Ramos (cell line): ENCODE measurements at regions not wholly inside any gene's neighbourhood (a gene's known extent, or its start where the extent isn't known, plus 50 kb on each side); places are given as distances from the start of the nearest gene placed in this dataset.
"Not testable (repeated sequence)": the region's sequence is repeated elsewhere in the genome, so short reads cannot be mapped to it uniquely, and the experiment has no call there.

Source experiments
- in situ Hi-C: fragments of 300-500 bp; cut with MboI; formaldehyde crosslinking; loops from one replicate; pipeline ENCODE4 v1.14.3; 2022; ENCODE audit warnings: low sequenced_read_pairs; ENCODE audit not compliant: unreplicated experiment

DNA sequence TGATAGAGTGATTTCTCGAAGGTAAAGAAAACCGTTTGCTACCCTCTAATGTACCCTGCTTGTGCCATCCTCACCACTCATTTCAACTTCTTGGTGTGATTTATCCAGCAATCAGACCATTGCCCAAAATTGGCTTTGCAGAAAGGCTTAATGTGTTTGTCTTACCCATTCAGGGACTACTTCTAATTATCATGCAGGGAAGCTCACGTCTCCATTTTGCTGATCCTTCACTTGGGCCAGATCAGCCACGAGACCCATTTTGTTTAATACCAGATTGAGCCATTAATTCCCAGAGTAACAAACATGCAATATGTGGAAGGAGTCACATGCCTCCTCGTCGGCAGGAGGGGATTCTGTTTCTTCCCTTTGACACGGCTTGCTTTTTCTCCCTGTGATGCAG is 51.1 kb upstream of the CRY1 start:
- in situ Hi-C loops: no loop called here

DNA sequence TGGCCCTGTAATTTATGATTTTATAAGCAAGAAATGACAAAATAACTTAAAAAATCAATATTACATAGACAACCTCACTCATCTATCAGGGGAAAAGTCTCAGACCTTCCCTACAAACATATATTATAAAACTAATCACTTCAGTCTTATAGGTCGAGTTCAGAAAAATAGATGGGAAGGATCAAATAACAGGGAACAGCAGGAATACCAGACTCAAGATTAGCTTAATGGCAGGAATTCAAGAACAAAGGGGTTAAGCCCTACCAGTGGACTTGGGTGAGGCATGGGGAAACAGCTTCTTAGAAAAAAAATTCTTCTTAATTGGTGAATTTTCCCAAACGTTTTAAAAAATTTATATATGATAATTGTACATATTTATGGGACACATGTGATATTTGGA is 51.6 kb upstream of the CRY1 start:
- in situ Hi-C loops: no loop called here

DNA sequence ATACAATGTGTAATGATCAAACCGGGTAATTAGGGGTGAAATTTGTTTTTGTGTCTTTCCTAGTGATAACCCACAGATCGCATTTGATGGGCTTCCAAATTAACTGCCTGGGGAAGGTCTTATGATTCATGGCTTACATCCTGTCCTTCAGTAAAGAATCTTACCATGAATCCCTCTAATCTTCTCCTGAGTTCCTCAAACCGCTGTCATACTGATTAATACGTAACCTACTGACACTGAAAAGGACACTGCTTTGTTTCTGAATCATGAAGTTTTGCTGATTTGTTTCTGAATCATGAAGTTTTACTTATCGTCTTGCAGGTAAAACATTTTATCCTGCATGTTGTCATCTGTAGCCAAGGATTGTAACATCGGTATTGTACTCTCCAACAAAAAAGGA is 52.0 kb upstream of the CRY1 start:
- in situ Hi-C loops: no loop called here

DNA sequence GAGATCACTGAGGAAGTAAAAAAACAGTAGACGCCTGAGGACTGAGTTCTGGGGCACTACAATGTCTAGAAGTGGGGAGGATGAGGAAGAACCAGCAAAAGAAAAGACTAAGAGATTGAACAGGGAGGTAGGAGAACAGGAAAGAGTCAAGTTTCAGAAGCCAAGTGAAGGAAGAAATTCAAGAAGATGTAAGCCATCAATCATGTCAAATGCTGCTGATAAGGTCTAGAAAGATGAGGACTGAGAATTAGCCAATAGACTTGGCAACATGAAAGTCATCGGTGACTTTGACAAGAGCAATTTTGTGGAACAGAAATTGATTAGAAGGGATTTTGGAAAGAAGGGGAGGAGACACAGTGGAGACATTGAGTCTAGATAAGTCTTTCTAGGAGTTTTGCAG is 54.8 kb upstream of the CRY1 start:
- in situ Hi-C loops: no loop called here

DNA sequence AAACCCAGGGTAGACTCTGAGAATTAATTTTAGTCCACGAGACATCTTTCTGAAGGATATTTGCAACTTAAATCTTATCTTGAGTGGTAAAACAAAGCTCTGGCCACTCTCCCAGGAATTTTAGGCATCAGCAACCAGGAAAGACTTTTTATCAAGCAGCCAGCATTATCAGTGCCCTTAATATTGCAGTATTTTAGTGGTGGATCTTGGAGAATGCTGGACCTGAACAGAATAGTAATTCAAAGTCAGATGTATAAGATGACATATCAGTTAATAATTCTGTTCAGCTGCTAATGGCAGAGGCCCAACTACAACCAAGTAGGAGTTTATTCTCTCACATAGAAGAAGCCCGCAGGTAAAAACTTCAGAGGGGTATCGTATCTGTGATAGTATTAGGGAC is 59.0 kb upstream of the CRY1 start:
- in situ Hi-C loops: no loop called here

DNA sequence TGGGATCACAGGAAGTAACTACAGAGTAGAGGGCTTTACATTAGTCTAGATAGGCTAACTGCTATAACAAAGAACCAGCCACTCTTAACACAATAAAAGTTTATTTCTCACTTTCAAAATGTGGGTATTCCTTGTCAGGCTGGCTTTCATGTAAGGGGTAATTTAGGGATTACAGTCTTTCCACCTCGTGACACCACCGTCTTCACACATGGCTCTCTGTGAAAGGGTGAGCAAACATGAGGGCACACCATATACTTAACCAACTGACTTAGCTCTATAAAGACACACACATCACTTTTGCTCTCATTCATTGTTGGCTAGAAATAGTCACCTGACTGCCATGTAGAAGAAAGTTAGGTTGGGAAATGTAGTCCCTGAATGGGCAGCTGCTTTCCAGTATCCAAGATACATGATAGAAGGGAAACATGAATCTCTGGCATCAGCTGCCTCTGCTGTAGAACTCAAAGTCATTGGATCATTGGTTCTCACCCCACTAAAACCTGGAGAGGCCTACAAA is 66.1 kb upstream of the CRY1 start:
- in situ Hi-C loops: no loop called here

DNA sequence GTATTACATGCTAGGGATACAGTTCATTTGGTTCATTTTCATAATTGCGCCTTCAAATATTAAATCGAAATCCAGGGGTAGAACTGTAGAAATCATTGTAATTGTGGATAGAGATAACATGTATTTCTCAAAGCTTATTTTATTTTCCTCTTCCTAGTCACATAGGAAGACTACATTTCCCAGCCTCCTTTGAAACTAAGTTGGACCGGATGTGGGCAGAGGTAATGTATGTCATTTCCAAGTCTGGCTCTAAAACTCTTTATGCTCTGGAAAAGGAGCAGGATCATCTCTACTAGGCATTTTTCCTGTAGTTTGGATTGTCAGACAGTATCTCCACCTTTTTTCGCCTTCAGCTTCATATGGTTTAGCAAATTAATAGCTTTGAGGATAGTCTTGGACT is 70.1 kb upstream of the CRY1 start:
- in situ Hi-C loops: no loop called here

DNA sequence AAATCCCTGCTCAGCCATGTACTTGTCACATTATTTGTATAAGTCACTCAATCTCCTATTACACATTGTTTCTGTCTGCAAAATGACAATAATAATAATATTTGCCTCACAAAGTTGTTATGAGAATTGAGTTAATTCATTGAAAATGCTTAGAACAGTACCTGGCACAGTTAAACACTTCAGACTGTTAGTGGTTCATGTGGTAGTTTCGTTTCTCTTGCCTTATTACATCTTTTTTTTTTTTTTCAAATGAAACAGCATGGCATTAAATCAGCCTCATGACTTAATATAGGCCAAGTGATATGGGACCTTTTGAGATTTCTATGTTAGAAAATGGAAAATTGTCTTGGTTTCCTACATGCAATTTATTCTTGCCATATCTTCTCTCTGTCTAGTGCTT is 71.0 kb upstream of the CRY1 start:
- in situ Hi-C loops: no loop called here

DNA sequence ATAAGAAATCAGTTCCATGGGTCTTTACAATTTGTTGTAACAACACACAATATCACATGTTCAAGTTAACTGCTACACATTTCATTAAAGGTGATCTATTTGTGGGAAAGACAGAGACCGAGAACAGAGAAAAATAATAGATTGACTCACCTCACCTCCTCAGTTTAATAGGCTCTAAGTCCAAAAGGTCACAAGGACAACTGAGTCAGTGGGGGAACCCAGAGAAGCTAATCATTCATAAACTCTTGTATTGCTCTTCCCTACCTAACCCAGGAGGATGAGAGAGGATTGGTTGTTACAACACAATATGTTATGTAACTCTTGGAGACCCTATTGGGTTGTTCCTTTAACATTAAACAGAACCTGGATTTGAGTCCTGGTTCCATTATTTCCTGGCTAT is 72.2 kb upstream of the CRY1 start:
- in situ Hi-C loops: no loop called here

DNA sequence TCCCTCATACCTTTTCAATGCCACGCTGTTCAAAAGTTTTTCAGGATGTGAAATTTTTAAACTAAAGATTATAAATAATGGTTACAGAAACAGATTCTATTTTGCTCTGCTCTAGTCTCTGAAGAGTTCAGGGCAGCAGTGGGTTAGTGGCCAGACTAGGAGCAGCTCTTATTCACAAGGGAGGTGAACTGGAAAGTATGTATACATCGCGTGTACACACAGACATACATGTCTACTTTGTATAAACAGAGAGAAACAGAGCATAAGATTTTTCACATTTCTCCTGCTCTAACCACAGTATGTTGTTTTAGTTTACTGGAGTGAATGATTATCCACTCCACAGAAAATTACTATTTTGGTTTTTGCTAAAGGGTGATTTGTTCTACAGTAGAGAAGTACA is 74.4 kb upstream of the CRY1 start:
- in situ Hi-C loops: no loop called here

DNA sequence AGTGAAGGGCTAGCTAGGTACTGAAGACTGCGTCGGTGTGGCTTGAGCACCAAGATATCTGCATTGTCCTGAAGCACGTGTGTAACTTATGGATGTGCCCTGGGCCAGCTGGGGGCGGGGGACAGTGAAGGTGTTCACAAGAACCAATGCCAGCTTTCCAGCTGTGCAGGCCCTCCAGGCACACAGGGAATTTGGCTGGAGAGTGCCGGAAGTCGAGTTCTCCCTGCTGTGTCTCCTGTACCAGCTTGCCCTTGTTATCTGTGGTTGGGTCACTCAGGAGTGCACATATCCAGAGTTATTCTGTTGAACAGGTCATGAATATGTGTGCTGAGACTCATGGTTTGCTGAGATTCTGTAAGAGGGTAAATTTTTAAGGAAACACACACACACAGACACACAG is 75.9 kb upstream of the CRY1 start:
- in situ Hi-C loops: no loop called here

DNA sequence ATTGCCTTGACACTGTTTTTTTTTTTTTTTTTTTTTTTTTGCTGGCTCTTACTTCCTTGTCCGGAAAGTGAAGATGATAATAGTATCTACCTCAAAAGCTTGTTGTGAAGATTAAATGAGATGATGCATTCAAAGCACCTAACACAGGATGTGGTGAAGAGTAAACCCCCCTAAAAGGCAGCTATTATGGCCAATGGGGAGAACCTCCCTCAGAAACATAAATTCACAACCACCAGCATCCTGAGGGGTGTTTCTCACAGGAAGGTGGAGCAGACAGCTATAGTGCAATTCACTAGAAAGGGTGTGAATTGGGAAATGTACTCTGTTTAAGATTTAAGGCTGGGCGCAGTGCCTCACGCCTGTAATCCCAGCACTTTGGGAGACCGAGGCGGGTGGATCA is 85.4 kb upstream of the CRY1 start:
- in situ Hi-C loops: no loop called here

DNA sequence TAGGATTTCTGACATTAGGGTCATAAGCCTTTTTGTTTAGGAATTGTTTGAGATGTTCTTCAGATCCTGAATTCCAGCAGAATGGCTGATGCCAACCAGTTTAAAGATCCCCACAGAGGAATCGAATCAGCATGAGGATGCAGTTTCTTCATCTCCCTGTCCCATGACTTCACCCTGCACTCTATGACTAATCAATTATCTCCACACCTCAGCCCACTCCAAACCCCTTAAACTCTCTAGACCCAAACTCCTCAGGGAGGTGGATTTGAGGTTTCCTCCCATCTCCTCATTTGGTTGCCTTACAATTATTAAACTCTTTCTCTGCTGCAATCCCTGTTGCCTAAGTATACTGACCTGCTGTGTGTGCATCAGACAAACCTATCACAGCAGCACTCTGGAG is 86.5 kb upstream of the CRY1 start:
- in situ Hi-C loops: no loop called here

DNA sequence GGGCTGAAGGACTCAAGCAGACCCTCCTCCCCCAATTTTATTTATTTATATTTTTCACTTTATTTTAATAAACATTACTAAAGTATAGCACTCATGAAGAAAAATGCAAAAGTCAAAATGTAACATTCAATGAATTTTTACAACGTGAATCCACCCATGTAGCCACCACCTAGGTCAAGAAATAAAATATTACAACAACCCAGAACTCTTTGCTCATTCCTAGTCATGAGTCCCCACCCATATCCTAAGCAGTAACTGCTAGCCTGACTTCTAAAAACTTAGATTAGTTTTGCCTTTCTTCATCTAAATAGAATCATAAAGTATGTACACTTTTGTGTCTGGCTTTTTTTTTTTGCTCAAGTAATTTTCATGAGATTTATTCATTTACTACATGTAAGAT is 86.9 kb upstream of the CRY1 start:
- in situ Hi-C loops: no loop called here

DNA sequence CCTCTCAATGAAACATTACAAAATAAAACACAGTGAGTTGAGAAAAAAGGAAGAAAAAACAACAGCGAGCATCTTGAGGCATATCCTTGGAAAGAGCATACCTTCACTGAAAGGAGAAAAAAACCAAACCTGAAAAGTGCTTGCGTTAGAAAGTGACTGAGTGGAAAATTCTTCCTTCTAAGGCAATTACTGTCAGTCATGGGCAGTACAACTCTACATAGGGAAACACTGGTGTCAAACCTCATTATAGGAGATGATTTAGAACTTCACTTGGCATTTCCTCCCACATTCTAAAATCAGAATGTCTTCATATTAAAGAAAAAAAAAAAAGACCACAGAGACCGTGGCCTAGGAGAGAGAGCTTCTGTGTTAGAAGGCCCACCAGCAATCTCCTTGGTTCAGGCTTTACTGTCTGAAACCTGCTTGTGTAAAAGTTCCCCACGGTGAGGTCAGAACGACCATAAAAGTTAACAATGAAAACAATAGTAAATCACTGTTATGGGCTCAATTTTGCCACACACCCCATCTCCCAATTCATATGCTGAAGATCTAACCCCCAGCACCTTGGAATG is 91.1 kb upstream of the CRY1 start:
- in situ Hi-C loops: no loop called here

DNA sequence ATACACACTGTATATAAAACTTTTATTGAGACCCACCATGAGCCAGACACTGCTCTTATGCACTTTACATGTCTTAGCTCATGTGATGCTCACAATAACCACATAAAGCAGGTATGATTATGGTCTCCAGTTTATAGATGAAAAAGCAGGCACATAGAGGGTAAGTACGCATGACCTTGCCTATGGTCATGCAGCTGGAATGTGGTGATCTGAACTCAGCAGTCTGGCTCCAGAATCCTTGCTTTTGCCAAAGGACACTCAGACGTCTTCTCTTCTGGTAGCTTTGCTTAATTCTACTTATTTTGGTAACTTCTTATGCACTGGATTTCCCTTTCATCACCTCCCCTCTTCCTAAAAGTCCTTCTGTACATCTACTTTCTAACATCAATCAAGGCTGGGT is 103.3 kb upstream of the CRY1 start:
- in situ Hi-C loops: no loop called here

DNA sequence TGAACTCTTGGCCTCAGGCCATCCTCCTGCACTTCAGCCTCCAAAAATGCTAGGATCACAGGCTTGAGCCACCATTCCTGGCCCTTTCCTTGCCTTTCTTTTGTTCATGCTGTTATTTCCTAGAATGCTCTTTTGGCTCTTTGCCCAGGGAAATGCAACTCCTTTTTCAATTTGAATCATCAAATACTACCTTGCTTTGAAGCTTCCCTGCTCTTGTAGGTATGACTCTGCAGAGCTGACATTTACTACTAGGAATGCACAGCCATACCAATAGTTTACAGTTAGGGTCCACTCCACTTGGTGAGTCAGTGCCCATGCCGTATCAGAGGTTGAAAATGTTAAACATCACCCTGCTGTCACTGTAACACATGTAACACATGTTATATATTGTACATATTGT is 107.0 kb upstream of the CRY1 start:
- in situ Hi-C loops: no loop called here

DNA sequence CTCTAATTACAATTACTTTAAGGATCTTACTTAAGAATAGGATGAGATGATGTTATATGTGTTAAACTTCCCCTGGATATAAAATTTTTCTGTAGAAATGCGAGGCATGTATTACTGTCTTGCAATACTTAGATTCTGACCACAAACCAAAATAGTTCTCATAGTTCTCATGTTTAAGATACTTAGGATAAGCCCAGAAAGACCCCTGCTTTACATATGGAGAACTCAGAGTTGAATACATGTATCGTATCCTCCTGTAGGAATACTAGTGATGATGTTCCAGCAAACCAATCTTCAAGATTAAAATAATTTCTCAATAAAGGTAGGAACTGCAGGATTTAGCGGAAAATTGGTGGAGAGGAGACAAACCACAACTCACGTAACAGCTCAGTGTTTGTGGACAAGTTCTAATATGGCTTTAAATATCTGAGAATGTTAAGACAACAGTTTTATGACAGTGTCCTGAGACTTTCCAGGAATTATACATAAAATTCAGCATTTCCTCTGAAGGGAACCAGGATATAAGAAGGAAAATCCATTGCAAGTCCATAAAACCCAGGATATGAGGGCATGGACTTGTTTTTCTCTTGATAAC is 114.7 kb upstream of the CRY1 start:
- in situ Hi-C loops: no loop called here

DNA sequence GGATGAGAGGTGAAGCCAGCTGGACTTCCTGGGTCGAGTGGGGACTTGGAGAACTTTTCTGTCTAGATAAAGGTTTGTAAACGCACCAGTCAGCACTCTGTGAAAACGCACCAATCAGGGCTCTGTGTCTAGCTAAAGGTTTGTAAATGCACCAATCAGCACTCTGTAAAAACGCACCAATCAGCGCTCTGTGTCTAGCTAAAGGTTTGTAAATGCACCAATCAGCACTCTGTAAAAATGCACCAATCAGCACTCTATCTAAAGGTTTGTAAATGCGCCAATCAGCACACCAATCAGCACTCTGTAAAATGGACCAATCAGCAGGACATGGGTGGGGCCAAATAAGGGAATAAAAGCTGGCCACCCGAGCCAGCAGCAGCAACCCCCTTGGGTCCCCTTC is 116.4 kb upstream of the CRY1 start:
- in situ Hi-C loops: not testable (repeated sequence)

DNA sequence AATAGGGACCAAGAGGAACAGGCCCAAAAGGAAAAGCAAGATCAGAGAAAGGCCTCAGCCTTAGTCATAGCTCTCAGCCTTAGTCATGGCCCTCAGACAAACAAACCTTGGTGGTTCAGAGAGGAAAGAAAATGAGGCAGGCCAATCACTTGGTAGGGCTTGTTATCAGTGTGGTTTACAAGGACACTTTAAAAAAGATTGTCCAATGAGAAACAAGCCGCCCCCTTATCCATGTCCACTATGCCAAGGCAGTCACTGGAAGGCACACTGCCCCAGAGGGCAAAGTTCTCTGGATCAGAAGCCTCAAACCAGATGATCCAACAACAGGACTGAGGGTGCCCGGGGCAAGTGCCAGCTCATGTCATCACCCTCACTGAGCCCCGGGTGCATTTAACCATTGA is 121.0 kb upstream of the CRY1 start:
- in situ Hi-C loops: not testable (repeated sequence)

DNA sequence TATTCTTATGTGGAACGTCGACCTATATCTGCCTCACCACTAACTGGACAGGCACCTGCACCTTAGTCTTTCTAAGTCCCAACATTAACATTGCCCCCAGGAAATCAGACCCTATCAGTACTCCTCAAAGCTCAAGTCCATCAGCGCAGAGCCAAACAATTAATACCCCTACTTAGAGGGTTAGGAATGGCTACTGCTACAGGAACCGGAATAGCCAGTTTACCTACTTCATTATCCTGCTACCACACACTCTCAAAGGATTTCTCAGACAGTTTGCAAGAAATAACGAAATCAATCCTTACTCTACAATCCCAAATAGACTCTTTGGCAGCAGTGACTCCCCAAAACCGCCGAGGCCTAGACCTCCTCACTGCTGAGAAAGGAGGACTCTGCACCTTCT is 123.1 kb upstream of the CRY1 start:
- in situ Hi-C loops: not testable (repeated sequence)

DNA sequence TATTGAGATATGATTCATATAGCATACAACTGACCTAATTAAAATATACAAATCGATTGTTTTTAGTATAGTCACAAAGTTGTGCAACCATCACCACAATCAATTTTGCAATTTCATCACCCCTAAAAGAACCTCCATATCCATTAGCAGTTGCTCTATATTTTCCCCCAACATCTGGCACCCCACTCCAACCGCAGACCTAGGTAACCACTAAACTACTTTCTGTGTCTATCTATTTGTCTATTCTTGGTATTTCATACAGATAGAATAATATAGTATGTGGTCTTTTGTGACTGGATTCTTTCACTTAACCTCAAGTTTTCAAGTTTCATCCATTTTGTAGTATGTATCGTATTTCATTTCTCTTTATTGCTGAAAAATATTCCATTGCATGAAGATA is 126.0 kb upstream of the CRY1 start:
- in situ Hi-C loops: no loop called here

DNA sequence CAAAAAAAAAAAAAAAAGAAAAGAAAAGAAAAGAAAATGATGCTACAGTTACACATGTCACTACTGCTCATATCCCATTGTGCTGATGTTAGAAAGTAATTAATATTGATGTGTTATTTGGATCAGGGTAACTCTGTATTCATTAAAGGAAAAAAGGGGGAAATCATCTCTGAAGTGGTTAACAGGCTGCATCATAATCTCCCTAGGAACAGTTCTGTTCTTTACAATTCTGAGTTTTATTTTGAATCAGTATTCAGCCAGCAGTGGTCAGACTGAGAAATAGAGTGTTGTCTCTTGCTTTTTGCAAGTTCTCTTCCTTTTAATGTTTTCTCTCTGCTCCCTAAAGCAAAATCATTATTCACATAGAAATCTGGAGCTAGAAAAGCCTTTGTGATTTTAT is 128.6 kb upstream of the CRY1 start:
- in situ Hi-C loops: no loop called here
